Type B pancreatic cell (in vitro differentiated cells): ENCODE measurements at regions not wholly inside any gene's neighbourhood (a gene's known extent, or its start where the extent isn't known, plus 50 kb on each side); places are given as distances from the start of the nearest gene placed in this dataset.
A peak's percentile ranks its signal among the peaks of the same experiment; 100 is the strongest.

ENCODE experiments used
- DNase-seq: peaks from one replicate; pipeline ENCODE4 v3.0.0; 2021; ENCODE audit warnings: mixed read lengths; ENCODE audit not compliant: unreplicated experiment; ENCODE audit errors: extremely low spot score
- H3K27ac Mint-ChIP-seq: 2 replicates; pipeline ENCODE4 v1.8.0; 2021; ENCODE audit warnings: mild to moderate bottlenecking, mixed read lengths
- H3K27me3 Mint-ChIP-seq: 2 replicates; pipeline ENCODE4 v1.8.0; 2021; ENCODE audit warnings: mixed read lengths
- H3K36me3 Mint-ChIP-seq: 2 replicates; pipeline ENCODE4 v1.8.0; 2021; ENCODE audit warnings: mixed read lengths
- H3K4me1 Mint-ChIP-seq: one replicate; pipeline ENCODE4 v1.8.0; 2021; ENCODE audit warnings: mixed read lengths; ENCODE audit not compliant: unreplicated experiment
- H3K4me3 Mint-ChIP-seq: 2 replicates; pipeline ENCODE4 v1.8.0; 2021; ENCODE audit warnings: mild to moderate bottlenecking, mixed read lengths
- H3K9me3 Mint-ChIP-seq: 2 replicates; pipeline ENCODE4 v1.8.0; 2021; ENCODE audit warnings: mixed read lengths
- TF ChIP-seq, protein P1 (sequence below): fragments of 200-600 bp; sonication (generic); conservative IDR thresholded peaks from 2 replicates; pipeline ENCODE4 v1.5.0; 2021; ENCODE audit warnings: antibody characterized with exemption, mild to moderate bottlenecking

DNA sequence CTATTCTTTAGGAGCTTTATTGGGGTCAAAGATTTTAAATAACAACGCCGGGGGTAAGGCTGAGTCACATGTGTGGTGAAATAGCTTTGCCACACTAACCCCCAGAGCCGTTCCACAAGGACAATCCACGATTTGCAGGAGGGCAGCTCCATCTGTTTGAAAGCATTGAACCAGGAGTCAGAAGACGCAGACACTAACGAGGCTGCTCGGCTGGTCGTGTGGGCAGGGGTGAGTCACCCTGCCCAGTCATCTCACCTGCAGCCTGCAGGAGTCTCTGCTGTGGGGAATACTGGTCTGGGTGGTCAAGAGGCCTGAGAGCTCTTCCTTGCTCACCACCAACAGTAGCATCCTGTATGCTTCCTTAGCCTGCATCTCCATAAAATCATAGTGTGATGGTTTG is 149.2 kb upstream of the NCK2 start:
- no peak for DNase-seq
- TF ChIP-seq, protein P1, sequence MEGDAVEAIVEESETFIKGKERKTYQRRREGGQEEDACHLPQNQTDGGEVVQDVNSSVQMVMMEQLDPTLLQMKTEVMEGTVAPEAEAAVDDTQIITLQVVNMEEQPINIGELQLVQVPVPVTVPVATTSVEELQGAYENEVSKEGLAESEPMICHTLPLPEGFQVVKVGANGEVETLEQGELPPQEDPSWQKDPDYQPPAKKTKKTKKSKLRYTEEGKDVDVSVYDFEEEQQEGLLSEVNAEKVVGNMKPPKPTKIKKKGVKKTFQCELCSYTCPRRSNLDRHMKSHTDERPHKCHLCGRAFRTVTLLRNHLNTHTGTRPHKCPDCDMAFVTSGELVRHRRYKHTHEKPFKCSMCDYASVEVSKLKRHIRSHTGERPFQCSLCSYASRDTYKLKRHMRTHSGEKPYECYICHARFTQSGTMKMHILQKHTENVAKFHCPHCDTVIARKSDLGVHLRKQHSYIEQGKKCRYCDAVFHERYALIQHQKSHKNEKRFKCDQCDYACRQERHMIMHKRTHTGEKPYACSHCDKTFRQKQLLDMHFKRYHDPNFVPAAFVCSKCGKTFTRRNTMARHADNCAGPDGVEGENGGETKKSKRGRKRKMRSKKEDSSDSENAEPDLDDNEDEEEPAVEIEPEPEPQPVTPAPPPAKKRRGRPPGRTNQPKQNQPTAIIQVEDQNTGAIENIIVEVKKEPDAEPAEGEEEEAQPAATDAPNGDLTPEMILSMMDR, result no peak
- Mint-ChIP-seq H3K9me3 (no peaks in the 10 kb centered on the region), H3K4me1 (peaks cover 24% of the 10 kb centered on the region), H3K27ac (no peak overlapping the region), H3K36me3 (no peaks in the 10 kb centered on the region), H3K4me3 (no peak overlapping the region), H3K27me3 (no peaks in the 10 kb centered on the region)

DNA sequence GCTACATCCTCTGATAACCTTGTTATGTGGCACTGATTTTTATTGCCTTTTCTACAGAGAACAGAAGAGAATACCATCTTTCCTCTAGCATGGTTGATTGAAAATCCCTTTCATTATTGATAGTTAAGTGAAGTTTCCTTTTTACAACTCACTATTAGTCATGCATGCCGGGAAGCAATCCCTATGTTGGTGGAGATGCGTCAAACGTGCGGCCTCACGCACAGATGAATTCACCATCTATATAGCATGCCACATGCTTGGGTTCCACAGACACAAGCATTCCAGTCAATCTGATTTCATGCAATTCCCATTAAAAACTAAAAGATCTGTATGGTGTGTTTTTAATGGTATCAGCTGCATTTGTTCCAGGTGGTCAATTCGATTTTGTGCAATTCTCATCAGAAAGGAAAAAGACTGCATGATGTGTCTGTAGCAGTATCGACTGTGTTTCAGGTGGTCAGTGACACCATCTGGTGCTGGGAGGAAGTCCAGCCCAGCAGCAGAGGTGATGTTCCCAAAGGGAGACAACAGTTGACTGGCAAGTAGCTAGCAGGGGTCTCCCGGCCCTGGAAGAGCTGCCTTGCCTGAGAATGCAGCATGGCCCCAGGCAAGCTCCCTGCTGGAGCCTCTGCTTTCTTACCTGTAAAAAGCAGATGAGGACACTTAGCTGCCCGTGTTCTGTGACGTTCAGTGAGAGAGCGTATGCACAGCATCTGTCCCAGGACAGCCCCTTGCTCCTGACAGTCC is 151.3 kb upstream of the NCK2 start:
- DNase-seq, result no peak
- H3K4me1 Mint-ChIP-seq, result peaks cover 24% of the 10 kb centered on the region

DNA sequence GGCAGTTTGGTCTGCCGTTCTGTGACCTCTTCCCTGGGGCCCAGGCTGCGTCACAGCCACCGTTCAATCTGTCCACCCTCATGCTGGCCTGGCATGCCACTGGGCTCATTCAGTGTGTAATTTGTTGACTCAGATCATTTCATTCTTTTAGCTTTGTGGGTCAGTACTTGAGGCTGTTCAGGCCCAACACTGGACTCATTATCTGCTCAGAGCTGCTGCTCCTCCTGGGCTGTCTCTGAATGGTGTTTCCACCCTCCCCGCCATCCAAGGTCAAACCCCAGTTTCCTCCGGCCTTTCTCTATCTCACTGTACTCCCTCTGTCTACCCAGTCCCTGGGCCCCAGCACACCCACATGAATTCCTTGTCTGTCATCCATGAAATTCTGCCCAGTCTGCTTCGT is 152.4 kb upstream of the NCK2 start:
- Mint-ChIP-seq H3K36me3 (no peaks in the 10 kb centered on the region), H3K4me1 (peaks cover 16% of the 10 kb centered on the region), H3K4me3 (peak overlapping the region; percentile 20), H3K27ac (peak overlapping the region; percentile 37), H3K9me3 (peaks cover 9% of the 10 kb centered on the region), H3K27me3 (no peaks in the 10 kb centered on the region)
- TF ChIP-seq, protein P1, result no peak
- no peak for DNase-seq

More for the DNA sequence above, 151.3 kb upstream of the NCK2 start:
- Mint-ChIP-seq H3K4me3 (no peak overlapping the region), H3K27me3 (no peaks in the 10 kb centered on the region), H3K27ac (no peak overlapping the region), H3K36me3 (no peaks in the 10 kb centered on the region), H3K9me3 (no peaks in the 10 kb centered on the region)
- TF ChIP-seq, protein P1, result no peak

DNA sequence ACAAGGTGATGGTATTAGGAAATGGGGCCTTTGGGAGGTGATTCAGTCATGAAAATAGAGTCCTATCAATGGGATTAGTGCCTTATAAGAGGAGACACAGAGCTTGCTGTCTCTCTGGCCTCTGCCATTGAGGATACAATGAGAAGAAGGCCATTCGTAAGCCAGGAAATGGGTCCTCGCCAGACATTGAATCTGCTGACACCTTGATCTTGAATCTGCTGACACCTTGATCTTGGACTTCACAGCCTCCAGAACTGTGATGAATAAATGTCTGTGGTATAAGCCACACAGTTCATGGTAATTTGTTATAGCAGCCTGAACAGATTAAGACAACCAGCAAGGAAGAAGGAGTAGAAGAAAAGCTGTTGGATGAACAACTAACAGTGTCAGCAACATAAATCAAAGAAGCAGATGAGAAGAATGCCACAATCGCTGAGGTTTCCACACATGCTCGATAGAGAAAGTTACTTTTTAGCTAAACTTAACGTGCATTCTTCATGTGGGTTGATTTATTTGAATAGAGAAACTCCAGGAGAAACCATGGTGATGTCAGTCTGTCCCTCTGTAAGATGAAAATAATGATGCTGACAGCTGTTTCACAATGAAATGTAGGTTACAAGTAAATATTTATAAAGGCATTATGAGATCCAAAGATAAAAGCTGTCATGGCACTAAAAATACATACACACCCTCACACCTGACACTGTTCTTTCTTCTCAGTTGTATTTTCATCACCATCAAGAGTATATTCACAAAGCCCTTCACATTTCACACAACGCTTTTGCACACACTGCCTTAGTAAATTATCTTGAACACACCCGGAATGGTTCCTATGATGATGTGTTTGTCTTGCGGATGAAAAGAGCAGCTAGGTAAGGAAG is 153.7 kb upstream of the NCK2 start:
- H3K4me3 Mint-ChIP-seq, result no peak overlapping the region
- H3K4me1 Mint-ChIP-seq, result peaks cover 16% of the 10 kb centered on the region

DNA sequence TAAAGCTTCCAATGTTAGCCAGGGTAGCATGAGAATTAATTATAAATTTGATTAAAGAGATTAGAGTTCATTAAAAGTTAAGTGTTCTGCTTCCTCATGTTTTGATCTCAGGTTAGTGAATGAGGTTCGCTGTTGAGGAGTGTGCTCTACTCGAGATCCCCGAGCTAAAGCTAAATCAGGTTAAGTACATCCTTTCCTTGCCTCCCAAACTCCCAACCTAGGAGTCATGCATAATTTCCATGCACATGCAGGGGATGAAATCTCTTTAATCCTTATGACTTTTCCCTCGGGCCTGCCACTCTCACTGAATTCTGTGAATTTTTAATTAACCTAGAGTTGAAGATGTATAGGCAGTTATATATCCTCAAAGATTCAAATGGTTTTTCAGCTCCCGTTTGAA is 156.1 kb upstream of the NCK2 start:
- TF ChIP-seq, protein P1, result no peak

More for the DNA sequence above, 153.7 kb upstream of the NCK2 start:
- no peak for DNase-seq
- Mint-ChIP-seq H3K27ac (no peak overlapping the region), H3K9me3 (peaks cover 10% of the 10 kb centered on the region), H3K27me3 (no peaks in the 10 kb centered on the region), H3K36me3 (no peaks in the 10 kb centered on the region)
- TF ChIP-seq, protein P1, result no peak

More for the DNA sequence above, 156.1 kb upstream of the NCK2 start:
- Mint-ChIP-seq H3K4me1 (peaks cover 21% of the 10 kb centered on the region), H3K36me3 (no peaks in the 10 kb centered on the region), H3K27ac (no peak overlapping the region), H3K27me3 (no peaks in the 10 kb centered on the region), H3K9me3 (peaks cover 10% of the 10 kb centered on the region), H3K4me3 (no peak overlapping the region)
- DNase-seq, result no peak
